GM13976 (cell line): ENCODE measurements at regions not wholly inside any gene's neighbourhood (a gene's known extent, or its start where the extent isn't known, plus 50 kb on each side); places are given as distances from the start of the nearest gene placed in this dataset.

Experiments
- DNase-seq: peaks from one replicate; pipeline ENCODE4 v3.0.0; 2012; ENCODE audit warnings: low spot score
- in situ Hi-C: fragments of 300-500 bp; cut with MboI; formaldehyde crosslinking; loops from one replicate; pipeline ENCODE4 v1.12.0; 2022; ENCODE audit warnings: low sequenced_read_pairs, mixed read lengths, inconsistent platforms; ENCODE audit not compliant: unreplicated experiment
- TF ChIP-seq, protein P1 (sequence below): IDR thresholded peaks from 2 replicates; pipeline ENCODE4 v1.5.1; 2012; ENCODE audit warnings: borderline replicate concordance, mild to moderate bottlenecking; ENCODE audit not compliant: insufficient read depth; ENCODE audit errors: extremely low read depth, missing control alignments, control extremely low read depth

DNA sequence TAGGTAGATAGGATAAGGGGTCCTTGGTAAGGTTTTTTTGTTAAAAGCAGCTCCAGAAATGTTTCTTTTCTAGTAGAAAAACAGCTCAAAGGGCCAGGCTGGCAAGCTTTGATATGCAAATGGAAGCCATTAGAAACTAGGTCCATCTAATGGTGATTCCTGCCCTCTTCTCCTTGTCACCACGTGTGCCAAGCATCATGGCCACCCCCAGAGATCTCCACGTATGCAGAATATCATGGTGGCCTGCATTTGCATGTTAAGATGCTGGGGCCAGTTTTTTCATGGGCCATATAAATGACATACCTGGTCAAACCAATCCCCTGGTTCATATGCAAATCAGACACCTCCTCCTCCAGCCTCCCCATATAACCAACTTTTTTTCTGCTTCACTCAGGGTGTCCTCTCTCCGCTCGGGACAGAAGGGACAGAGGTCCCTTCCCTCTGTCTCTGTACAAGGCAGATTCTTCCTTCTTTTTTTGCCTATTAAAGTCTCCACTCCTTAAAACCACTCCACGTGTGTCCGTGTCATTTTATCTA is 1335.9 kb downstream of the UQCRFS1 start:
- TF ChIP-seq, protein P1, sequence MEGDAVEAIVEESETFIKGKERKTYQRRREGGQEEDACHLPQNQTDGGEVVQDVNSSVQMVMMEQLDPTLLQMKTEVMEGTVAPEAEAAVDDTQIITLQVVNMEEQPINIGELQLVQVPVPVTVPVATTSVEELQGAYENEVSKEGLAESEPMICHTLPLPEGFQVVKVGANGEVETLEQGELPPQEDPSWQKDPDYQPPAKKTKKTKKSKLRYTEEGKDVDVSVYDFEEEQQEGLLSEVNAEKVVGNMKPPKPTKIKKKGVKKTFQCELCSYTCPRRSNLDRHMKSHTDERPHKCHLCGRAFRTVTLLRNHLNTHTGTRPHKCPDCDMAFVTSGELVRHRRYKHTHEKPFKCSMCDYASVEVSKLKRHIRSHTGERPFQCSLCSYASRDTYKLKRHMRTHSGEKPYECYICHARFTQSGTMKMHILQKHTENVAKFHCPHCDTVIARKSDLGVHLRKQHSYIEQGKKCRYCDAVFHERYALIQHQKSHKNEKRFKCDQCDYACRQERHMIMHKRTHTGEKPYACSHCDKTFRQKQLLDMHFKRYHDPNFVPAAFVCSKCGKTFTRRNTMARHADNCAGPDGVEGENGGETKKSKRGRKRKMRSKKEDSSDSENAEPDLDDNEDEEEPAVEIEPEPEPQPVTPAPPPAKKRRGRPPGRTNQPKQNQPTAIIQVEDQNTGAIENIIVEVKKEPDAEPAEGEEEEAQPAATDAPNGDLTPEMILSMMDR: no peak
- in situ Hi-C loops: no loop called here
- no peak for DNase-seq

GRCh38 chr19:27876489-27876888 is 1336.5 kb downstream of the UQCRFS1 start:
- no peak for DNase-seq
- TF ChIP-seq, protein P1: no peak
- in situ Hi-C loops: no loop called here

- DNase-seq: no peak
- TF ChIP-seq, protein P1: no peak
- in situ Hi-C loops: no loop called here
Observed at GRCh38 chr19:27872370-27872769, 1340.6 kb downstream of the UQCRFS1 start.

GRCh38 chr19:27870293-27870692 is 1342.7 kb downstream of the UQCRFS1 start:
- TF ChIP-seq, protein P1: no peak
- DNase-seq: no peak
- in situ Hi-C loops: no loop called here

GRCh38 chr19:27868007-27868406 is 1344.9 kb downstream of the UQCRFS1 start:
- no peak for DNase-seq
- TF ChIP-seq, protein P1: no peak
- in situ Hi-C loops: no loop called here

- TF ChIP-seq, protein P1: no peak
- DNase-seq: no peak
- in situ Hi-C loops: no loop called here
Observed at GRCh38 chr19:27865927-27866777, 1346.8 kb downstream of the UQCRFS1 start.
